Transverse colon (tissue), 4 donors: ENCODE measurements at regions not wholly inside any gene's neighbourhood (a gene's known extent, or its start where the extent isn't known, plus 50 kb on each side); places are given as distances from the start of the nearest gene placed in this dataset.

Source experiments
- POLR2A ChIP-seq: fragments of 450-650 bp; IDR thresholded peaks from one replicate; pipeline ENCODE4 v1.6.1; 2016; ENCODE audit warnings: antibody characterized with exemption, mild to moderate bottlenecking, moderate library complexity
- POLR2AphosphoS5 ChIP-seq, 3 donors: sonication (generic); formaldehyde crosslinking; IDR thresholded peaks; one replicate each; pipeline ENCODE4 v1.6.1; 2016; ENCODE audit warnings: antibody characterized with exemption in 3 of 3
- TF ChIP-seq, protein P1 (sequence below), 5 experiments: fragments of 200-600 bp in 3 of 5; fragments of 450-650 bp in 2 of 5; sonication (generic) in 3 of 5; IDR thresholded peaks; 1 replicate in 2 of 5; 2 replicates in 3 of 5; pipeline ENCODE4 v1.5.1; 2016 to 2017; ENCODE audit warnings: antibody characterized with exemption in 5 of 5, inconsistent platforms in 3 of 5, mild to moderate bottlenecking in 2 of 5, moderate library complexity in 1 of 5

DNA sequence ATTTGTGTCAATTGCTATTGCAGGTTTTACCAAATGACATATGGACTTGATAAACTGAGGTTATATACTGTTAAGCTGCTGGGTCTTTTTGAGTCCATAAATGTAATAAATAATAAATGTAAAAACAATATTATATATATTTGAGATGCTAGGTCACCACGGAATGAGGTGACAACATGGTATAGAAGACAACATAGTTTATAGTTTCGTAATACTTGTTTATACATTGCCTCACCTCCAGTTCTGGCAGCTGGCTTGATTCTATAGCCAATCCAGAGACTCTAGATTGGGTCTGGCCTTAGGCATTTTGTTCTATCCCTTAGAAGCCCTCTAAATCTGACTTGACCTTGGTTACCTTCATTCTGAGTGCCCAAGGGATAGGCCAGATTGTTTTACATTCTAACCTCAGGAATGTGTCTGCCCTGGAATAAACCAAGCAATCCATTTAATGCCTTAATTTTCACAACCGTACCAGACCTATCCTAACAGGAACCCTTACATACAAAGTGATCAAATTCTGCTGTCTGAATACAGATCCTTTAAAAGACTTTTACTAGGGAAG is 61.5 kb upstream of the STXBP5 start:
- TF ChIP-seq, protein P1, sequence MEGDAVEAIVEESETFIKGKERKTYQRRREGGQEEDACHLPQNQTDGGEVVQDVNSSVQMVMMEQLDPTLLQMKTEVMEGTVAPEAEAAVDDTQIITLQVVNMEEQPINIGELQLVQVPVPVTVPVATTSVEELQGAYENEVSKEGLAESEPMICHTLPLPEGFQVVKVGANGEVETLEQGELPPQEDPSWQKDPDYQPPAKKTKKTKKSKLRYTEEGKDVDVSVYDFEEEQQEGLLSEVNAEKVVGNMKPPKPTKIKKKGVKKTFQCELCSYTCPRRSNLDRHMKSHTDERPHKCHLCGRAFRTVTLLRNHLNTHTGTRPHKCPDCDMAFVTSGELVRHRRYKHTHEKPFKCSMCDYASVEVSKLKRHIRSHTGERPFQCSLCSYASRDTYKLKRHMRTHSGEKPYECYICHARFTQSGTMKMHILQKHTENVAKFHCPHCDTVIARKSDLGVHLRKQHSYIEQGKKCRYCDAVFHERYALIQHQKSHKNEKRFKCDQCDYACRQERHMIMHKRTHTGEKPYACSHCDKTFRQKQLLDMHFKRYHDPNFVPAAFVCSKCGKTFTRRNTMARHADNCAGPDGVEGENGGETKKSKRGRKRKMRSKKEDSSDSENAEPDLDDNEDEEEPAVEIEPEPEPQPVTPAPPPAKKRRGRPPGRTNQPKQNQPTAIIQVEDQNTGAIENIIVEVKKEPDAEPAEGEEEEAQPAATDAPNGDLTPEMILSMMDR (IDR thresholded peaks at IDR 0.05): no peak
- TF ChIP-seq POLR2AphosphoS5 (IDR thresholded peaks at IDR 0.05) (no peak), POLR2A (no peak)
